HG02798 (cell line): ENCODE measurements at regions not wholly inside any gene's neighbourhood (a gene's known extent, or its start where the extent isn't known, plus 50 kb on each side); places are given as distances from the start of the nearest gene placed in this dataset.

Experiments used
- ATAC-seq: cut with Tn5 transposase; IDR thresholded peaks from one replicate; pipeline ENCODE4 v1.9.1; 2021; ENCODE audit warnings: mild to moderate bottlenecking; ENCODE audit not compliant: unreplicated experiment, poor library complexity

- no peak for ATAC-seq
These were observed 309.1 kb downstream of the NSG2 start for GRCh38 chr5:174354571-174354970.

- ATAC-seq: no peak
These were observed 309.7 kb downstream of the NSG2 start for GRCh38 chr5:174355208-174355612.

DNA sequence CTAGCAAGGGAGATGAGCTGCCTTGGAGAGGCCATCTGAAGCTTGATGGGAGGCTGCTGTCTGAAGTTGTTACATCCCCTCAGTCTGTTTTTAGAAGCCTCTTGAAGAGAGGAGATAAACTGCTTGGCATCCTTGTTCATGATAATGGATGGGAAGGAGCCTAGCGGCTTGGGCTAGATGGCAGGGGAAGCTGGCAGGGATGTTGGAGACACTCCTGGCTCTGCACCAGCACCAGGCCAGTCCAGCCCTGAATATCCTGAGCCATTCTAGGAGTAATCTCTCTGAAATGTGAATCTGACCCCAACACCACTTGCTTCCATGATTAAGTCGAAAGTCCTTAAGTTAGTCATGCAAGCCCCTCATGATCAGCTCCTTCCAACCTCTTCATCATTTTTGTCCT is 310.5 kb downstream of the NSG2 start:
- no peak for ATAC-seq

DNA sequence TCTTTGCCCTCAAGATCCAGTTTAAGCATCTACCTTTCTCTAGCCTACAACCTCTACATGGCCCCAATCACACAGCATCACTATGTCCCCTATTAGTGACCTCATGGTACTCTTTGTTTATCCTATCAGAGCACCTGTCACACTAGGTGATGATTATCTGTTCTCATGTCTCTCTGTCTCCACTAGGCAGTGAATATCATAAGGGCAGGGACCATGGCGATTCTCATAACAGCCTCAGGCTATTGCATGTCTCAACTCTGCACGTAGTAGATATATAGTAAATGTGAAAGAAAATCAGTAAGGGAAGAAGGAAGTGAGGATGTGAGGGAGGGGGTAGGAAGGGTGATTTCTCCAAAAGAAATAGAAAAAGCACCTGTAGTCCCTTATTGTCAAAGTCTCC is 311.0 kb downstream of the NSG2 start:
- ATAC-seq: no peak

DNA sequence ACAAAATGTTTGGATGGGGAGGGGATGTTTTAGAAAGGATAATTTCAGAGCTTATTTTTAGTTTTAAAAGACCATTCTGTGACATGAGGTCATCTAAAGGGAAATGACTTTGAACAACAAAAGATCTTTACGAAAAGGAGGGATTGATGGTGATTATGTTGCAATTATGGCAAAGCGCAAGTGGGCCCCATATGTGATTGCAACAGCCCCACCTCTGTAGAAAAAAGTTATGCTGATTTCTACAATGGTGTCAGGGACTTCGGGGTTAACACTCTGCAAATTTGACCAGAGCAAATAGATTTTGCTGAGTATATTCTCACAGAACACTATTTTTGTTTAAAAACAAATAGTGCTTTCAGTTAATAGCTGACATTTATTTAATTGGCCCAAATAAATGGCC is 312.8 kb downstream of the NSG2 start:
- ATAC-seq: no peak

GRCh38 chr5:174359071-174359470 is 313.6 kb downstream of the NSG2 start:
- no peak for ATAC-seq

DNA sequence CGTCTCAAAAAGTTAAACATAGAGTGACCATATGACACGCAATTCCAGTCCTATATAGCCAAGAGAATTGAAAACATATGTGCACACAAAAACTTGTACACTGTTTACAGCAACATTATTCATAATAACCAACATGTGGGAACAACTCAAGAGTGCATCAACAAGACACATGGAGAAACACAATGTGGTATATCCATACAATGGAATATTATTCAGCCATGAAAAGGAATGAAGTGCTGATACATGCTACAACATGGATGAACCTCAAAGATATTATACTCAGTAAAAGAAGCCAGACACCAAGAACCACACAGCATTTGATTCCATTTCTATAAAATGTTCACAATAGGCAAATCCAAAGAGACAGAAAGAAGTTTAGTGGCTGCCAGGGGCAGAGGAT is 317.0 kb downstream of the NSG2 start:
- no peak for ATAC-seq

- ATAC-seq: no peak
These were observed 318.4 kb downstream of the NSG2 start for GRCh38 chr5:174363934-174364333.

DNA sequence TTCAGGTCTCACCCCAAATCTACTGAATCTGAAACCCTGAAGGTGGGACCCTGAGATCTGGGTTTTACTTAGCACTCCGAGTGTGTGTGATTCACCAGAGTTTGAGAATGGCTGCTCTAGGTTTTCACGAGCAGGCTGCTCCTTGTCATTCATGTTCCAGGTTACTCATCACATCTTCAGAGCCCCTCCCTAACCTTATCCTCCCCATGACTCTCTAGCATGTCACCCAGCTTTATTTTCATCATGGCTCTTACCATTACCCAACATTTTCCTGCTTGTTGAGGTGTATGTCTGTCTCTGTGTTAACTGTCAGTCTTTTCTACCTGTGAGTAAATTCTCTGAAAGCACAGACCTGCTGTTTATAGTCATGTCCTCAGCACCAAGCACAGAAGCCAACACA is 319.2 kb downstream of the NSG2 start:
- ATAC-seq: no peak

DNA sequence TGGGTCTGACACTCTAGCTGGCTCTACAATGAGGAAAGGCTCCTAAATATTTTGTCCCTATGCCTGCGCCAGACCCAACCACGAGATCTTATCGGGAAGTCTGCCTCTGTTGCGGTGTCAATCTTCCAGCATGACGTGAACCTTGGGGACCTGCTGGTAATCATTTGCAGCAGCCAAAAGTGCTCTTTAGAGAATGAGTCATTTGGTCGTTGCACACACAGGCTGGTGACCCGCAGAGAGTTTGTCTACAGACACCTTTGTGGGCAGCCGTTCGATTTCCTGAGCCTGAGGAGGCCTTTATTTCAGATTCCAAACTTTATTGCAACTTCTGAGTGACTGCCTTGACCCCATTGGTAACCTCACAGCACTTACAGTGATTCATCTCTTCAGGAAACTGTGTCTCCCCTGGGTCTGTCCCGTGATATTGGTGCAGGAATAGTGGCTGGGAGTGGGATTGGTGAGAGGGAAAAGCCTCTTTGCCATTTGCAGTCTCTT is 326.1 kb downstream of the NSG2 start:
- ATAC-seq: no peak

DNA sequence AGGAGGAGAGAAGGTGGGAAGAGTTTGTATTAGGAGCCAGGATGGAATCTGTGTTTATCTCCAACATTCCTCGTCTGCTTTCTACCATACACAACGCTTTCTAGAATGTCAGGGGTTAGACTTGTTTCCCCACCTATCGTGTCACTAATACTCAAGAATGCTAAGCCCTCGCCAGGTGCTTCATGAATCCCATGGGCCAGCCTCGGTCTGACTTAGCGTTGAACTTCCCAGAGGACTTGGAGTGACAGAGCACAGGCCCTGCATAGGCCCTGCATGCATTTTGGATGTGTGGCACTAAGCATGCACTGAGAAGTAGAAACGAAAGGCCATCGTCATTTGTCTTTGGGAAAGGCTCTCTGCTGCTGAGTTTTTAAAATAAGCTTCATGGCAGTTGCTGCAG is 328.7 kb downstream of the NSG2 start:
- no peak for ATAC-seq

DNA sequence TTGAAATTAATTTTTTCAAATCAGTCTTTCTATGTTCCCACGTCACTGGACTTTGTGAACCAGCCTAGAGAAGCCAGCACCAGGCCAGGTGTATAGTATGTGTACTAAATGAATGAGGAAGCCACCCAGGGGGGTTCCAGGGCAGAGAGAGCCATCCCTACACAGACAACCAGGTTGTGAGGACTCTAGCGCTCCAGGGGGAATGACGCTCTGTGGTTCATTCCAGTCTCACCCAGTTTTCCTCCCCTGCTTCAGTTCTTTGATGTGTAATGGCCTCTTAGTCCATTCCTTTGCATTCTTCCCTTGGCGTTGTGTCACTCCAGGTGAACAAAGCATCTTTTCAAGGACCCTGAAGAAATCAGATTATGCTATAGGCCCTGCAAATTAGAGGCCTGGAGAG is 330.6 kb downstream of the NSG2 start:
- no peak for ATAC-seq

DNA sequence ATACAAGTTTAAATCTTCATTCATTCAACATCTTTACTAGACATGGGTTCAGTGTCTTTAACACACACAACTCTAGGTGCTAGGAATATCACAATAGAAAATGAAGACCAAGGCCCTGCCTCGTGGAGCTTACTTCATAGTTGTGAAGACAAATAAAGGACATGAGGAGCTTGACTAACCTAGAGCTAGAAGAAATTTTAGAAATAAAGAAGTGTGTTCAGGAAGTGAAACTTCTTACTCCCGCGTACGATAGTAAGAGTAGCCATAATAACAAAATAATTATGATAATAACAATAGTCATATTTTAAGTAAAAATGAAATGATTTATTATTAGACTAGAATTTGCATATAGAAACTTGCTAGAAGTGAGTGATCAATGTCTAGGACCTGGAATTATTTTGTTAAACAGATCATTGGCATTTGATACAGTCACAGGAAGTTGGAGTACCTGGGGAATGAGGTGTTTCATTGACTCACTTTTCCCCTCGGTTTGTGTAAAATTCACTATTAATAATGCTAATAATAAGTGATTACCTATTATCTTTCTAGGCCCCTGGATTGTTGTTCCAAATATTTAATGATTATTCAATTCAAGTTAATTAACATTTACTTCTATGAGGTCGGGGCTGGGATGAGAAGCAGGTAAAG is 331.3 kb downstream of the NSG2 start:
- no peak for ATAC-seq

DNA sequence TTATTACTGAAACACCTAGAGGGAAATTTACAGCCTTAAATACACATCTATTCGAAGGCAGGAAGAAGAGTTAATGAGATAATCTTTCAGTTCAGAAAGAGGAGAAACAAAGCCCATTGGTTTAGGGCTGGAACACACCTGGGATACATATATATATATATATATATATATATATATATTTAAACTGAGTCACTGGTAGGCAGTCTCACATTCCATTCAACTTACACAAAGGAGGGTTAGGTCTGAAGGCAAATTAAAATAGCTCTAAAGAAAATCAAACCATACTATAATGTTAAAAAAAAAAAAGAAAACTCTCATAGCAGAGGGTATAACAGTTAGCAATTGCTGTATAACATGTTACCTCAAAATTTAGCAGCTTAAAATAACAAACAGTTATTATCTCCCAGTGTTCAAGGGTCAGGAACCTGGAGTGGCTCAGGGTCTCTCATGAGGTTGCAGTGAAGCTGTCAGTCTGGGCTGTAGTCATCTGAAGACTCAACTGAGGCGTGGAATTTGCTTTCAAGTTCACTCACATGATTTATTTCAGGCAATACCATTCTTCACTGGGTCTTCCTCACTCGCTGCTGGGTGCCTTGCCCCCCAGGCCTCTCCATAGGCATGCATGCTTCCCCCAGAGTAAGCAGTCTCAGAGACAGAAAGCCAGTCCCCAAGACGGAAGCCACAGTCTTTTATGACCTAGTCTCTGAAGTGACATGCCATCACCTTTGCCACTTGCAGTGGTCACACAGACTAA is 332.8 kb downstream of the NSG2 start:
- ATAC-seq: no peak

GRCh38 chr5:174380311-174380710 is 334.8 kb downstream of the NSG2 start:
- ATAC-seq: no peak

DNA sequence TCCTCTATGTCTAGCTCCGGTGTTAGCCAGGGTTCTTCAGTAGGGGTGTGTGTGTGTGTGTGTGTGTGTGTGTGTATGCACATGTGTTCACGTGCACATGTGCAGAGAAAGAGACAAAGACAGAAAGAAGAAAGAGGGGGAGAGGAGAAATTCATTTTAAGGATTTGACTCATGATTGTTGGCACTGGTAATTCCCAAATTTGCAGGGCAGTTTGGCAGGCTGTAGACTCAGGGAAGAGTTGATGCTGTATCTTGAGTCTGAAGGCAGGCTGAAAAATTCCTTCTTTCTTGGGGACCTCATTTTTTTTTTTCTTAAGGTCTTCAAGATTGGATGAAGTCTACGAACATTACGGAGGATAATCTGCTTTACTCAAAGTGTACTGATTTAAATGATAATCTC is 335.7 kb downstream of the NSG2 start:
- ATAC-seq: no peak

GRCh38 chr5:174383210-174384167 is 338.0 kb downstream of the NSG2 start:
- ATAC-seq: no peak

DNA sequence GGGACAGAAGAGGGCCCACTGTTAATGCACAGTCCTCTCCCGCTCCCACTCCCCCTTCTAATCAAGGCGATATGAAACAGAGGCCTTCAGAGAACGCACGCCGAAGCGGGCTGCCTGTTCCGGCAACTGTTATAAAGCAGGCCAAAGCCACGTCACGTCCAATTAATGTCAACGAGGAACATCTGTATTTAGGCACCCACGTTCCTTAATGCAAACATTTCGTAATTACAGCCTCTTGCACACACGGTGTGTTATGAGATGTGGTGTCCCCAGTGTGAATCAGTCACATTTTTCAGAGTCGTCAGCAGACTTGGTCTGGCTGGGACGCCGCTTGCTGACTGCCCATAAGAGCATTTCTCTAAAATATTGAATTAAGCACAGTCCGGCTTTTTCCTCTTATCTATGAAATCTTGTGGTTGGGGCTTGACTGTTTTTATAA is 339.0 kb downstream of the NSG2 start:
- ATAC-seq: no peak

- no peak for ATAC-seq
These were observed 338.1 kb upstream of the MSX2 start for GRCh38 chr5:174386306-174386705.

- no peak for ATAC-seq
These were observed 337.5 kb upstream of the MSX2 start for GRCh38 chr5:174386846-174387245.

DNA sequence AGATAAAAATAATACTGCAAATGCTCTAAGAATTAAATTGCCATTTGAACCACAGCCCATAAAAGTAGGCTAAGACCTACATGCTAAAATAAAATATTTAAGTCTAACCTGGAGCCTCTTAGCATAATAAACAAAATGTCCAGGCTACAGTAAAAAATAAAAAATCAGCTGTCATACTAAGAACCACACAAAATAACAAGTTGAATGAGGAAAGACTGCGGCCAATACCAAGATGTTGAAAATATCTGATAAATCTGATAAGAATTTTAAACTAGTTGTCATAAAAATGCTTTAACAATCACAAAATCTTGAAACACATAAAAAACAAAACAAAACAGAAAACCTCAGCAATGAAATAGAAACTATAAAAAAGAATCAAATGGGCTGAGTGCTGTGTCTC is 336.9 kb upstream of the MSX2 start:
- ATAC-seq: no peak
